ENCODE measurements at regions not wholly inside any gene's neighbourhood (a gene's known extent, or its start where the extent isn't known, plus 50 kb on each side); places are given as distances from the start of the nearest gene placed in this dataset.
A peak's percentile ranks its signal among the peaks of the same experiment; 100 is the strongest.

GRCh38 chr5:109479260-109479860 lies 69.6 kb upstream of the PJA2 start:
- TF ChIP-seq CTCF (IDR thresholded peaks at IDR 0.05; ENCODE audit: low read length, missing control alignments), result peak; percentile 57
- peak; percentile 56 for DNase-seq (ENCODE audit: low read depth)
- H3K4me3 ChIP-seq (replicated peaks; ENCODE audit: low read depth, low read length), result no peak overlapping the region

- no peak overlapping the region for H3K4me3 ChIP-seq (replicated peaks; ENCODE audit: low read depth, low read length)
- DNase-seq (ENCODE audit: low read depth), result no peak
- no peak for TF ChIP-seq CTCF (IDR thresholded peaks at IDR 0.05; ENCODE audit: low read length, missing control alignments)
These were observed 69.1 kb upstream of the PJA2 start for GRCh38 chr5:109478830-109479229.

- H3K4me3 ChIP-seq (replicated peaks; ENCODE audit: low read depth, low read length), result no peak overlapping the region
- no peak for TF ChIP-seq CTCF (IDR thresholded peaks at IDR 0.05; ENCODE audit: low read length, missing control alignments)
- no peak for DNase-seq (ENCODE audit: low read depth)
These were observed 66.5 kb upstream of the PJA2 start for GRCh38 chr5:109476292-109476691.

- no peak for DNase-seq (ENCODE audit: low read depth)
- no peak for TF ChIP-seq CTCF (IDR thresholded peaks at IDR 0.05; ENCODE audit: low read length, missing control alignments)
These were observed 60.3 kb upstream of the PJA2 start for GRCh38 chr5:109469896-109470662.

GRCh38 chr5:109468737-109469420 lies 59.1 kb upstream of the PJA2 start:
- peak; percentile 82 for TF ChIP-seq CTCF (IDR thresholded peaks at IDR 0.05; ENCODE audit: low read length, missing control alignments)
- DNase-seq (ENCODE audit: low read depth), result peak; percentile 97

More at GRCh38 chr5:109469896-109470662, 60.3 kb upstream of the PJA2 start:
- H3K4me3 ChIP-seq (replicated peaks; ENCODE audit: low read depth, low read length), result no peak overlapping the region

GRCh38 chr5:109468288-109468676 lies 58.5 kb upstream of the PJA2 start:
- TF ChIP-seq CTCF (IDR thresholded peaks at IDR 0.05; ENCODE audit: low read length, missing control alignments), result no peak
- DNase-seq (ENCODE audit: low read depth), result no peak
- no peak overlapping the region for H3K4me3 ChIP-seq (replicated peaks; ENCODE audit: low read depth, low read length)

More at GRCh38 chr5:109468737-109469420, 59.1 kb upstream of the PJA2 start:
- H3K4me3 ChIP-seq (replicated peaks; ENCODE audit: low read depth, low read length), result no peak overlapping the region

Measured in fibroblast of pulmonary artery (primary cell).